Activated CD8-positive, alpha-beta T cell treated with anti-CD3 and anti-CD28 coated beads for 36 hours (primary cell): ENCODE measurements at regions not wholly inside any gene's neighbourhood (a gene's known extent, or its start where the extent isn't known, plus 50 kb on each side); places are given as distances from the start of the nearest gene placed in this dataset.
"Not testable (repeated sequence)": the region's sequence is repeated elsewhere in the genome, so short reads cannot be mapped to it uniquely, and the experiment has no call there.

Experiments
- ATAC-seq: fragments of 200-7000 bp; cut with Tn5 transposase; one replicate; pipeline ENCODE4 v1.10.0; 2021; ENCODE audit warnings: mild to moderate bottlenecking, moderate library complexity
- CTCF ChIA-PET: fragments of 350-600 bp; sonication (Branson Sonifier 250); formaldehyde crosslinking; loops from one replicate; lab custom pipeline; 2021; ENCODE audit warnings: antibody characterized with exemption; lab: Charles Lee
- POLR2A ChIA-PET: fragments of 350-600 bp; sonication (Branson Sonifier 250); formaldehyde crosslinking; loops from one replicate; lab custom pipeline; 2021; ENCODE audit warnings: antibody characterized with exemption; lab: Charles Lee
- DNase-seq: peaks from one replicate; pipeline ENCODE4 v3.0.0-alpha.2; 2020
- H3K27ac Mint-ChIP-seq: one replicate; pipeline ENCODE4 v1.8.0; 2021; ENCODE audit warnings: mild to moderate bottlenecking, mixed read lengths
- H3K27me3 Mint-ChIP-seq: one replicate; pipeline ENCODE4 v1.8.0; 2021; ENCODE audit warnings: mixed read lengths
- H3K36me3 Mint-ChIP-seq: one replicate; pipeline ENCODE4 v1.8.0; 2021; ENCODE audit warnings: low read depth, mixed read lengths
- H3K4me1 Mint-ChIP-seq: one replicate; pipeline ENCODE4 v1.8.0; 2021; ENCODE audit warnings: low read depth, mixed read lengths
- H3K4me3 Mint-ChIP-seq: one replicate; pipeline ENCODE4 v1.8.0; 2021; ENCODE audit warnings: mild to moderate bottlenecking, moderate library complexity, mixed read lengths
- H3K9me3 Mint-ChIP-seq: one replicate; pipeline ENCODE4 v1.8.0; 2021; ENCODE audit warnings: mixed read lengths
- intact Hi-C: fragments of 100-400 bp; cut with micrococcal nuclease; formaldehyde crosslinking; loops from one replicate; pipeline ENCODE4 v1.10.0; 2022
- TF ChIP-seq, protein P1 (sequence below): fragments of 200-600 bp; IDR thresholded peaks from one replicate; pipeline ENCODE4 v1.8.0; 2022; ENCODE audit warnings: antibody characterized with exemption, mild to moderate bottlenecking

DNA sequence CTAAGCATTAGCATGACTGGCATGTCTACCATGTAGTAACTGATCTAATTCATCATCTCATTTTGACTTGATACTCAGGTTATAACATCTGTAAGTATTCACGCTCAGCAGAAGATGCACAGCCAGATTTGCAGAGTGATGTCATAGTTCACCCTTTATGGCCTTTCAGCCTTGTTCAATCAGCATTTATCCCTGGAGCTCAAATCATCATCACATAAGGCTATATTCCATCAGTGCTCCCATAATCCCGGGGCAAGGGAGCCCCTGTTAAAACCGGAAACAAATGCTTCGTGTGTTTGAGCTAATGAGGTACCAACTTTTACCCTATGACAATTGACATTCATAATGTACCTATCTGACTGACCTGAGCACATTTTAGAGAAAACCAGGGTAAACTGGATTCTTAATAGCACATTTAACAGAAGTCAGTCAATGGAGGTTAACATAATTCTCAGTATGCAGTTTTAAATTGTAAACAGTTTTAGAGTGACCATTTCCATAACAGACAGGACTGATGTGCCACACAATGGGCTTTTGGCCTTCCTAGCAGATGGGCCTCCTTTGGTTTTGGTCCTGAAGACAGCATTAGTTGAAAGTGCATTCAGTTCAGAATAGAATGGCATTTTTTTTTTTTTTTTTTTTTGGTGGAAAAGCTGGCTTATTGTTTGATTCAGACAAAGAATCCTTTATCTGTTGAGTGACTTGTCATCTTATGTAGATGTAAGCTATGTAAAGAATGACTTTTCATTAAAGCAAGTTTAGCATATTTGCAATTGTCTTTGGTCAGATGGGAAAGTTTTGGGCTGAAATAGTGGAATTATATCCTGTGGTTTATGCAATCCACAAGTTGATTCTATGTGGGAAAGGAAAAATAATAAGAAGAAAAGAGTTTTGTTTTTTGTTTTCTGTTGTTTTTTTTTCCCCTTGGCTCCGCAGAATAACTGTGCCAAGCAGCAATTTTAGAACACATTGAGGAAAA lies 866.0 kb upstream of the ACVR2A start:
- POLR2A ChIA-PET, result no interaction called here
- Mint-ChIP-seq H3K4me3 (no peak overlapping the region), H3K36me3 (no peaks in the 10 kb centered on the region), H3K27me3 (no peaks in the 10 kb centered on the region), H3K9me3 (peaks cover 3% of the 10 kb centered on the region), H3K4me1 (no peaks in the 10 kb centered on the region), H3K27ac (no peak overlapping the region)
- no peak for DNase-seq
- TF ChIP-seq, protein P1, sequence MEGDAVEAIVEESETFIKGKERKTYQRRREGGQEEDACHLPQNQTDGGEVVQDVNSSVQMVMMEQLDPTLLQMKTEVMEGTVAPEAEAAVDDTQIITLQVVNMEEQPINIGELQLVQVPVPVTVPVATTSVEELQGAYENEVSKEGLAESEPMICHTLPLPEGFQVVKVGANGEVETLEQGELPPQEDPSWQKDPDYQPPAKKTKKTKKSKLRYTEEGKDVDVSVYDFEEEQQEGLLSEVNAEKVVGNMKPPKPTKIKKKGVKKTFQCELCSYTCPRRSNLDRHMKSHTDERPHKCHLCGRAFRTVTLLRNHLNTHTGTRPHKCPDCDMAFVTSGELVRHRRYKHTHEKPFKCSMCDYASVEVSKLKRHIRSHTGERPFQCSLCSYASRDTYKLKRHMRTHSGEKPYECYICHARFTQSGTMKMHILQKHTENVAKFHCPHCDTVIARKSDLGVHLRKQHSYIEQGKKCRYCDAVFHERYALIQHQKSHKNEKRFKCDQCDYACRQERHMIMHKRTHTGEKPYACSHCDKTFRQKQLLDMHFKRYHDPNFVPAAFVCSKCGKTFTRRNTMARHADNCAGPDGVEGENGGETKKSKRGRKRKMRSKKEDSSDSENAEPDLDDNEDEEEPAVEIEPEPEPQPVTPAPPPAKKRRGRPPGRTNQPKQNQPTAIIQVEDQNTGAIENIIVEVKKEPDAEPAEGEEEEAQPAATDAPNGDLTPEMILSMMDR, result no peak
- ATAC-seq, result no peak
- CTCF ChIA-PET, result no interaction called here
- intact Hi-C loops, result no loop called here

DNA sequence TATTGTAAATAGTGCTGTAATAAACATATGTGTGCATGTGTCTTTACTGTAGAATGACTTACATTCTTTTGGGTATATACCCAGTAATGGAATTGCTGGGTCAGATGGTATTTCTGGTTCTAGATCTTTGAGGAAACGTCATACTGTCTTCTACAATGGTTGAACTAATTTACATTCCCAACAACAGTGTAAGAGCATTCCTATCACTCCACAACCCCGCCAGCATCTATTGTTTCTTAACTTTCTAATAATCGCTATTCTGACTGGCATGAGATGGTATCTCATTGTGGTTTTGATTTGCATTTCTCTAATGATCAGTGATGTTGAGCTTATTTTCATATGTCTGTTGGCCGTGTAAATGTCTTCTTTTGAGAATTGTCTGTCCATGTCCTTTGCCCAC lies 873.8 kb upstream of the ACVR2A start:
- H3K4me3 Mint-ChIP-seq, H3K27me3 Mint-ChIP-seq, H3K36me3 Mint-ChIP-seq, intact Hi-C loops, H3K4me1 Mint-ChIP-seq, H3K27ac Mint-ChIP-seq, POLR2A ChIA-PET, DNase-seq, CTCF ChIA-PET, ATAC-seq: not testable (repeated sequence)
- peaks cover 14% of the 10 kb centered on the region for H3K9me3 Mint-ChIP-seq

DNA sequence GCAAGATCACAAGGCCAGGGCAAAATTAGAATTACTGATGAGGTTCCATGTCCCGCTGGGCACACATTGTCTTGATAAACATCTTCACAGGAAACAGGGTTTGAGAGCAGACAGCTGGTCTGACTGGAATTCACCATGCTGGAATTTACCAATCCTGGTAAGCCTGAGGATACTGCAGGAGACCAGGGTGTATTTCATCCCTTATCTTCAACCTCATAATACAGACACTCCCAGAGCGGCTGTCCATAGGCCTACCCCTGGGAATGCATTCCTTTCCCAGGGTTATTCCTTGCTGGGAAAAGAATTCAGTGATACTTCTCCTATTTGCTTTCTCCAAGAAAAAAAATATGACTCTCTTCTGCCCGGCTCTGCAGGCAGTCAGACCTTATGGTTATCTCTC lies 875.1 kb upstream of the ACVR2A start:
- POLR2A ChIA-PET, H3K36me3 Mint-ChIP-seq: not testable (repeated sequence)

DNA sequence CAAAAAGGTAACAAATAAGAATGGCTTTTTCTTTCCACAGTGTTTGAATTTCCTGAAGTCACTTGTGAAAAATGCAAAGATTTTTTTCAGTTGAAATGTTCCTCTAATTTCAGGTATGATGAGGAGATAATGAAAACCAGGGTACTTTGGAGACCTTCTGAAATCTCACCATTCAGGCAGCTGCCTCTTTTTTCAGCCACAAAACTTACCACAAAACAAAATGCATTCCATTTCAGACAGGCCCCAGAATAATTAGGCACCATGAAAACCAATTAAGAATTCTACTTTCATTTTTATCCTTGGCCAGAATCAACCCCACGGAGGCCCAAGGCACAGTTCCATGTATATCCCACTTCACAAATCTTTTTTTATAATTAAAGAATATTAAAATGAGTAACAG lies 880.3 kb upstream of the ACVR2A start:
- no peaks in the 10 kb centered on the region for H3K36me3 Mint-ChIP-seq
- no peak overlapping the region for H3K27ac Mint-ChIP-seq
- H3K9me3 Mint-ChIP-seq, result peaks cover 5% of the 10 kb centered on the region
- TF ChIP-seq, protein P1, result no peak
- ATAC-seq (no peak), DNase-seq (no peak)
- H3K4me3 Mint-ChIP-seq, result no peak overlapping the region
- intact Hi-C loops, result no loop called here
- H3K27me3 Mint-ChIP-seq, result no peaks in the 10 kb centered on the region
- ChIA-PET POLR2A (no interaction called here), CTCF (no interaction called here)
- no peaks in the 10 kb centered on the region for H3K4me1 Mint-ChIP-seq

More for the DNA sequence above, 875.1 kb upstream of the ACVR2A start:
- DNase-seq, CTCF ChIA-PET, ATAC-seq, H3K27ac Mint-ChIP-seq, H3K4me1 Mint-ChIP-seq, H3K27me3 Mint-ChIP-seq, intact Hi-C loops, H3K4me3 Mint-ChIP-seq: not testable (repeated sequence)
- peaks cover 14% of the 10 kb centered on the region for H3K9me3 Mint-ChIP-seq

DNA sequence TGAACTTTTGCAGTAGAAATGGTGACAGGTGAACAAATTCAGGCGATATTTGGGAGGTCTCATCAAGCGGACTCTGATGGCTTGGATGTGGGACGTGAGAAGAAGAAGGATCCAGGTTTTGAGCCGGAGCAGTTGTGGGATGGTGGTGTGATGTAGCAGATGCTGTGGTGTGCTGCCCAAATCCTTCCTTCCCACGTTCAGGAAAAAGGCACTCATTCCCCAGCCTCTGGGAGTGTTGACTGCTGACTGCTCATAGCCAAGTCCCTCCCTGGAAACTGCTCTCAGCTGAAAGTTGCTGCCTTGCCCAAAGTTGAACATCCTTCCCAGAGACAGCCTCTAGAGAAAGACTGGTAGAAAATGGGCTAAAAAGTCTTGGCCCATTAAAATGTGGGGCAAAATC lies 890.3 kb upstream of the ACVR2A start:
- ChIA-PET POLR2A (no interaction called here), CTCF (no interaction called here)
- Mint-ChIP-seq H3K4me1 (no peaks in the 10 kb centered on the region), H3K27ac (no peak overlapping the region), H3K9me3 (no peaks in the 10 kb centered on the region), H3K4me3 (no peak overlapping the region), H3K27me3 (no peaks in the 10 kb centered on the region), H3K36me3 (no peaks in the 10 kb centered on the region)
- DNase-seq, result no peak
- TF ChIP-seq, protein P1, result no peak
- no peak for ATAC-seq
- intact Hi-C loops, result no loop called here

DNA sequence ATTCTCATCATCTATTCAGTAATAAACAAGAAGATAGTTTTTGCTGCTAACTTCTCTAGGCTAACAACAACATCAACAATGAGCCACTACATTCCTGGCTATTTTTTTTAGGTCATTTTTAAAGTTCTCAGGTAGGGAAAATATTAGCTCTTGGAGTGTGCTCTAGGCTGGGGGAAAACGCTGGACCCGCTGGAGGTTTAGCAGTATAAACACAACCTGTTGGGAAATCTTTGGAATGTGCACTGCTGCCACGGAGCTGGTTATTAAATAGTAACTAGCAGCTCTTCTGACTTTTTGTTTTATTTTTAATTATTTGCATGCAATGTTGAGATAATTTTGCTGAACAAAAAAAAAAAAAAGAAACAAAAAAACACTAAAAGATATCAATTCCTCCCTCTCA lies 892.1 kb upstream of the ACVR2A start:
- Mint-ChIP-seq H3K4me1 (no peaks in the 10 kb centered on the region), H3K27me3 (no peaks in the 10 kb centered on the region), H3K9me3 (no peaks in the 10 kb centered on the region), H3K27ac (no peak overlapping the region), H3K4me3 (no peak overlapping the region), H3K36me3 (no peaks in the 10 kb centered on the region)
- ATAC-seq (no peak), DNase-seq (no peak)
- intact Hi-C loops, result no loop called here
- TF ChIP-seq, protein P1, result no peak
- ChIA-PET POLR2A (no interaction called here), CTCF (interaction anchor here (0.7 to 1.1 kb wide), 2 partner anchors 9 to 986 kb away, joined by 3 read pairs; no protein-coding TSS in a partner anchor)
